ENCODE measurements at regions not wholly inside any gene's neighbourhood (a gene's known extent, or its start where the extent isn't known, plus 50 kb on each side); places are given as distances from the start of the nearest gene placed in this dataset.

DNA sequence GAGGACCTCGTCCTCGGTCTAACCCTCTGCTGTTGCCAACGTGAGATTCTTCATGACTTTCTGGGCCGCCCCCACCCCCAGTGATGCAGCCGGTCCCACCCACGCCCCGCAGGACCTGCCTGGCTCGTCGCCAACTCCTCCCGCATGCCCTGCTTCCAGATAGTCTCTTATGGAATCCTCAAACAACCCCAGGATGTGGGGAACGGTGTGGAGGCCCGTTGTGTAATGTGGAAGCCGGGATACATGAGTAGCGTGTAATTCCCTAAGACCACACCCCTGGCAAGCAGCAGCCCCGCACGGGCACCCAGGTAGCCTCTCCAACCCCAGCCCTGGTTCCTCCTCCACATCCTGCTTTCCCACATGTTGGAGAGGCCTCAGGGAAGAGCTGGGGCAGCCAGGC is 275.9 kb downstream of the C16orf95 start:
- TF ChIP-seq CHD2 (IDR thresholded peaks at IDR 0.05; ENCODE audit: borderline replicate concordance, low read depth, low read length) (no peak), CTCF (IDR thresholded peaks at IDR 0.05 in 2 of 3, conservative IDR thresholded peaks at IDR 0.05 in 1 of 3; ENCODE audit: control insufficient read depth in 2 of 3, extremely low read depth in 1 of 3, insufficient read depth in 1 of 3, low read depth in 3 of 3, low read length in 3 of 3) (no peak), ZBED1 (IDR thresholded peaks at IDR 0.05; ENCODE audit: borderline replicate concordance) (no peak), CHD1 (IDR thresholded peaks at IDR 0.05; ENCODE audit: low read depth, low read length) (no peak), POLR2A (IDR thresholded peaks at IDR 0.05; ENCODE audit: low read depth, low read length) (no peak), NBN (IDR thresholded peaks at IDR 0.05) (no peak), RAD21 (IDR thresholded peaks at IDR 0.05; ENCODE audit: insufficient read depth, low read depth, low read length) (no peak), NFIC (IDR thresholded peaks at IDR 0.05; ENCODE audit: low read depth, low read length) (no peak), CBFB (IDR thresholded peaks at IDR 0.05; ENCODE audit: low read depth) (no peak), EP300 (IDR thresholded peaks at IDR 0.05; ENCODE audit: borderline replicate concordance in 1 of 2, control insufficient read depth in 1 of 2, low read depth in 2 of 2, low read length in 2 of 2) (no peak), MXI1 (IDR thresholded peaks at IDR 0.05; ENCODE audit: low read depth, low read length) (no peak)
- TF ChIP-seq, protein P1, sequence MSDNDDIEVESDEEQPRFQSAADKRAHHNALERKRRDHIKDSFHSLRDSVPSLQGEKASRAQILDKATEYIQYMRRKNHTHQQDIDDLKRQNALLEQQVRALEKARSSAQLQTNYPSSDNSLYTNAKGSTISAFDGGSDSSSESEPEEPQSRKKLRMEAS (IDR thresholded peaks at IDR 0.05; ENCODE audit: low read depth, low read length) = no peak
- TF ChIP-seq, protein P2, sequence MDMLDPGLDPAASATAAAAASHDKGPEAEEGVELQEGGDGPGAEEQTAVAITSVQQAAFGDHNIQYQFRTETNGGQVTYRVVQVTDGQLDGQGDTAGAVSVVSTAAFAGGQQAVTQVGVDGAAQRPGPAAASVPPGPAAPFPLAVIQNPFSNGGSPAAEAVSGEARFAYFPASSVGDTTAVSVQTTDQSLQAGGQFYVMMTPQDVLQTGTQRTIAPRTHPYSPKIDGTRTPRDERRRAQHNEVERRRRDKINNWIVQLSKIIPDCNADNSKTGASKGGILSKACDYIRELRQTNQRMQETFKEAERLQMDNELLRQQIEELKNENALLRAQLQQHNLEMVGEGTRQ (IDR thresholded peaks at IDR 0.05; ENCODE audit: borderline replicate concordance, low read depth, low read length) = no peak
- TF ChIP-seq, protein P3, sequence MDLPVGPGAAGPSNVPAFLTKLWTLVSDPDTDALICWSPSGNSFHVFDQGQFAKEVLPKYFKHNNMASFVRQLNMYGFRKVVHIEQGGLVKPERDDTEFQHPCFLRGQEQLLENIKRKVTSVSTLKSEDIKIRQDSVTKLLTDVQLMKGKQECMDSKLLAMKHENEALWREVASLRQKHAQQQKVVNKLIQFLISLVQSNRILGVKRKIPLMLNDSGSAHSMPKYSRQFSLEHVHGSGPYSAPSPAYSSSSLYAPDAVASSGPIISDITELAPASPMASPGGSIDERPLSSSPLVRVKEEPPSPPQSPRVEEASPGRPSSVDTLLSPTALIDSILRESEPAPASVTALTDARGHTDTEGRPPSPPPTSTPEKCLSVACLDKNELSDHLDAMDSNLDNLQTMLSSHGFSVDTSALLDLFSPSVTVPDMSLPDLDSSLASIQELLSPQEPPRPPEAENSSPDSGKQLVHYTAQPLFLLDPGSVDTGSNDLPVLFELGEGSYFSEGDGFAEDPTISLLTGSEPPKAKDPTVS (IDR thresholded peaks at IDR 0.05; ENCODE audit: low read depth, low read length) = no peak
